ENCODE measurements at regions not wholly inside any gene's neighbourhood (a gene's known extent, or its start where the extent isn't known, plus 50 kb on each side); places are given as distances from the start of the nearest gene placed in this dataset.

GRCh38 chr10:88163572-88163971 lies 300.1 kb downstream of the PTEN start:
- H2BK5ac ChIP-seq (ENCODE audit: low read depth, low read length), result no peak overlapping the region
- H3K56ac ChIP-seq (replicated peaks; ENCODE audit: insufficient read length, low read depth, low read length), result no peak overlapping the region
- no peak for FAIRE-seq
- no peak overlapping the region for H3K4ac ChIP-seq (replicated peaks; ENCODE audit: insufficient read length, low read depth, low read length)
- CTCF ChIA-PET (ENCODE audit: partially characterized antibody), result interaction anchor here (1.7 kb wide), 1 partner anchor 12 kb away, joined by 3 read pairs; no protein-coding TSS in a partner anchor
- no peak overlapping the region for H3K4me3 ChIP-seq (ENCODE audit: extremely low read depth in 1 of 4, insufficient read depth in 2 of 4, low read depth in 3 of 4, low read length in 4 of 4)
- H2AFZ ChIP-seq (ENCODE audit: low read length), result no peak overlapping the region
- no peak overlapping the region for H2BK120ac ChIP-seq (replicated peaks; ENCODE audit: low read depth, low read length)
- 85% methylated on average over 3 of the region's 3 CpGs; no CpG with 5 or more reads in 1 of the 2 experiments for WGBS, 2 experiments (ENCODE audit: extremely low coverage in 1 of 2, insufficient coverage in 1 of 2, insufficient read length in 1 of 2, insufficient replicate concordance in 2 of 2, low coverage in 1 of 2, low lambda C conversion rate in 2 of 2, missing lambda C conversion rate in 1 of 2)
- H2BK12ac ChIP-seq (ENCODE audit: low read depth, low read length), result no peak overlapping the region
- H2BK20ac ChIP-seq (ENCODE audit: low read length), result no peak overlapping the region
- H4K91ac ChIP-seq (replicated peaks; ENCODE audit: insufficient read length, low read length), result no peak overlapping the region
- no peak for DNase-seq (ENCODE audit: low read depth in 1 of 2, low spot score in 2 of 2)
- no peaks in the 10 kb centered on the region for H3K23me2 ChIP-seq (ENCODE audit: low read depth, low read length)
- no peak overlapping the region; a peak in 1 of 7 replicates for H3K9ac ChIP-seq (replicated peaks in 1 of 4; ENCODE audit: extremely low read depth in 1 of 4, low read depth in 3 of 4, low read length in 3 of 4)
- POLR2A ChIA-PET (ENCODE audit: partially characterized antibody), result no interaction called here
- no peaks in the 10 kb centered on the region for H4K20me1 ChIP-seq (replicated peaks in 1 of 2; ENCODE audit: control insufficient read depth in 1 of 2, insufficient read depth in 2 of 2, low read length in 2 of 2)
- no peaks in the 10 kb centered on the region for H3K79me2 ChIP-seq (ENCODE audit: control insufficient read depth in 1 of 2, insufficient read depth in 2 of 2, low read length in 2 of 2)
- peaks cover 0 to 3% (median 0%) of the 10 kb centered on the region in 4 experiments; a peak in 2 of 7 replicates for H3K4me1 ChIP-seq (replicated peaks in 1 of 4; ENCODE audit: control insufficient read depth in 3 of 4, insufficient read depth in 4 of 4, low read length in 3 of 4)
- H3K79me1 ChIP-seq (ENCODE audit: low read depth, low read length), result no peaks in the 10 kb centered on the region
- no peaks in the 10 kb centered on the region for H3K36me3 ChIP-seq (ENCODE audit: control insufficient read depth in 2 of 4, insufficient read depth in 4 of 4, low read length in 3 of 4)
- H4K8ac ChIP-seq (ENCODE audit: extremely low read depth, insufficient read depth, low read length), result no peak overlapping the region
- H3K14ac ChIP-seq (ENCODE audit: insufficient read length), result no peak overlapping the region
- H3K23ac ChIP-seq (ENCODE audit: insufficient read length), result no peak overlapping the region
- H3K4me2 ChIP-seq (ENCODE audit: insufficient read depth in 1 of 2, low read depth in 2 of 2, low read length in 2 of 2), result no peak overlapping the region
- no peaks in the 10 kb centered on the region for H3K9me3 ChIP-seq (ENCODE audit: insufficient read depth in 2 of 2, low read depth in 1 of 2, low read length in 1 of 2)
- H3K27ac ChIP-seq (ENCODE audit: low read depth, low read length), result no peak overlapping the region
- H4K5ac ChIP-seq (ENCODE audit: insufficient read length, low read depth, low read length), result no peak overlapping the region
- H3K27me3 ChIP-seq (replicated peaks in 1 of 4; ENCODE audit: control insufficient read depth in 3 of 4, extremely low read depth in 1 of 4, insufficient read depth in 3 of 4, low read length in 3 of 4), result no peaks in the 10 kb centered on the region
- H3K18ac ChIP-seq (ENCODE audit: extremely low read depth, low read length), result no peak overlapping the region
- TF ChIP-seq NRF1 (IDR thresholded peaks at IDR 0.05; ENCODE audit: low read depth, low read length), result no peak
- H2BK15ac ChIP-seq (ENCODE audit: low read length), result no peak overlapping the region
- H2AK5ac ChIP-seq (ENCODE audit: low read depth, low read length), result no peak overlapping the region

Data from H1 (cell line).